ENCODE measurements at regions not wholly inside any gene's neighbourhood (a gene's known extent, or its start where the extent isn't known, plus 50 kb on each side); places are given as distances from the start of the nearest gene placed in this dataset.
"Not testable (repeated sequence)": the region's sequence is repeated elsewhere in the genome, so short reads cannot be mapped to it uniquely, and the experiment has no call there.

DNA sequence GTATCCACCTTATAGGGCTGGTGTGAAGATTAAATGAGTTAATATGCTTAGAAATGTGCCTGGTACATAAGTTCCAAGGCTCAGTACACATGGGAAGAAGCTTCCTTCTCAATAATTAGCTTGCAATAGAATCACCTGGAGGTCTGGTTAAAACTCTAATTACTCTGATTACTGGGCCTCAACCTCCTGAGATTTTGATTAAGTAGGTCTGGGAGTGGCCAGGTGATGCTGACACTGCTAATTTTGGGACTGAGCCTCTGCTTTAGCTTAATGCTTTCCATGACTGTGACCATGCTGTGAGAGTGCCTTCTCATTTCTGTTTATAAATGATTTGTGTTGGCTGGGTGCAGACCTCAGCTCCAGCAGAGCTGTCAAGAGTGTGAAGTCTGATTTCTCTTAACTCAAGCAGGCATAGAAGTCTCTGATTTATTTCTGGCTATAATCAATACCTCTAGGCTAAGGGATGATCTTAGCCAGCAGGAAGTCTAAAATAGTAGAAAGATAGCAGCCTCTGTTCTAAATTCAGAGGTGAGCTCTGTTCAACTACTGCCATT is 85.3 kb upstream of the ZNF608 start:
- no peaks in the 10 kb centered on the region for H3K36me3 ChIP-seq (ENCODE audit: control insufficient read depth in 1 of 2, insufficient read depth in 2 of 2, low read length in 1 of 2)
- no peak overlapping the region for H3K27ac ChIP-seq (ENCODE audit: low read depth in 1 of 2, low read length in 2 of 2)
- no peaks in the 10 kb centered on the region for H3K27me3 ChIP-seq (ENCODE audit: control insufficient read depth in 1 of 2, insufficient read depth in 2 of 2, low read length in 1 of 2)
- DNase-seq (no peak), ATAC-seq (ENCODE audit: low FRiP score) (no peak)
- H3K9me3 ChIP-seq (ENCODE audit: control insufficient read depth, low read length), result no peaks in the 10 kb centered on the region
- intact Hi-C loops (cut with DNase I), result no loop called here
- no peaks in the 10 kb centered on the region for H3K4me1 ChIP-seq (ENCODE audit: control insufficient read depth in 1 of 2, insufficient read depth in 2 of 2, low read length in 2 of 2)
- H3K4me3 ChIP-seq (ENCODE audit: low read length in 2 of 2), result no peak overlapping the region

DNA sequence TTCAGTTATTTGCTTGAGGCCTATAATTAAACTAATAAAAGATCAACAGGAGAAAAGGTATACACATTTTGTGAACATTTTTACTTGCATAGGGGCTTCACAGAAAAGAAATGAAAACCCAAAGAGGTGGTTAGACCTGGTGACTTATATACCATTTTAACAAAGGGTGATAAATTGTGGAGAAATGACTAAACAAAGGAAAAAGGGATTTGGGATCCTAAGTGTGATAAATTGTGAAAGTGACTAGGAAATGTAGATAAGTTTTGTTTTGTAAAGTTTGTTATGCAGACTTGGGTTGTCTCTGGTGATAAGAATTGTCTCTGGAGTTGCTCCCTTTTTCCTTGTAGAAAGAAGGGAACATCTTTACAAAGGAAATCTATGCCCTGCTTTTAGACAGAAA is 86.1 kb upstream of the ZNF608 start:
- Histone ChIP-seq H3K4me1 (ENCODE audit: control insufficient read depth in 1 of 2, insufficient read depth in 2 of 2, low read length in 2 of 2) (no peaks in the 10 kb centered on the region), H3K4me3 (ENCODE audit: low read length in 2 of 2) (no peak overlapping the region), H3K27me3 (ENCODE audit: control insufficient read depth in 1 of 2, insufficient read depth in 2 of 2, low read length in 1 of 2) (no peaks in the 10 kb centered on the region), H3K9me3 (ENCODE audit: control insufficient read depth, low read length) (no peaks in the 10 kb centered on the region), H3K36me3 (ENCODE audit: control insufficient read depth in 1 of 2, insufficient read depth in 2 of 2, low read length in 1 of 2) (no peaks in the 10 kb centered on the region), H3K27ac (ENCODE audit: low read depth in 1 of 2, low read length in 2 of 2) (no peak overlapping the region)
- intact Hi-C loops (cut with DNase I), result no loop called here
- no peak for DNase-seq
- no peak for ATAC-seq (ENCODE audit: low FRiP score)

DNA sequence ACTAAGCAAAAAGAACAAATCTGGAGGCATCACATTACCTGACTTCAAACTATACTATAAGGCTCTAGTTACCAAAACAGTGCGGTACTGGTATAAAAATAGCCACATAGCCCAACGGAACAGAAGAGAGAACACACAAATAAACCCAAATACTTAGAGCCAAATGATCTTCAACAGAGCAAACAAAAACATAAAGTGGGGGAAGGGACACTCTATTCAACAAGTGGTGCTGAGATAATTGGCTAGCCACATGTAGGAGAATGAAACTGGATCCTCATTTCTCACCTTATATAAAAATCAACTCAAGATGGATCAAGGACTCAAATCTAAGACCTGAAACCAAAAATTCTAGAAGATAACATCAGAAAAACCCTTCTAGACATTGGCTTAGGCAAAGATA is 89.9 kb upstream of the ZNF608 start:
- H3K4me3 ChIP-seq (ENCODE audit: low read length in 2 of 2); H3K4me1 ChIP-seq (ENCODE audit: control insufficient read depth in 1 of 2, insufficient read depth in 2 of 2, low read length in 2 of 2); ATAC-seq (ENCODE audit: low FRiP score); intact Hi-C loops (cut with DNase I); DNase-seq; H3K36me3 ChIP-seq (ENCODE audit: control insufficient read depth in 1 of 2, insufficient read depth in 2 of 2, low read length in 1 of 2); H3K27ac ChIP-seq (ENCODE audit: low read depth in 1 of 2, low read length in 2 of 2); H3K9me3 ChIP-seq (ENCODE audit: control insufficient read depth, low read length); H3K27me3 ChIP-seq (ENCODE audit: control insufficient read depth in 1 of 2, insufficient read depth in 2 of 2, low read length in 1 of 2): not testable (repeated sequence)
- WGBS, 2 donors, result 89 to 97% methylated on average over 2 of the region's 2 CpGs

DNA sequence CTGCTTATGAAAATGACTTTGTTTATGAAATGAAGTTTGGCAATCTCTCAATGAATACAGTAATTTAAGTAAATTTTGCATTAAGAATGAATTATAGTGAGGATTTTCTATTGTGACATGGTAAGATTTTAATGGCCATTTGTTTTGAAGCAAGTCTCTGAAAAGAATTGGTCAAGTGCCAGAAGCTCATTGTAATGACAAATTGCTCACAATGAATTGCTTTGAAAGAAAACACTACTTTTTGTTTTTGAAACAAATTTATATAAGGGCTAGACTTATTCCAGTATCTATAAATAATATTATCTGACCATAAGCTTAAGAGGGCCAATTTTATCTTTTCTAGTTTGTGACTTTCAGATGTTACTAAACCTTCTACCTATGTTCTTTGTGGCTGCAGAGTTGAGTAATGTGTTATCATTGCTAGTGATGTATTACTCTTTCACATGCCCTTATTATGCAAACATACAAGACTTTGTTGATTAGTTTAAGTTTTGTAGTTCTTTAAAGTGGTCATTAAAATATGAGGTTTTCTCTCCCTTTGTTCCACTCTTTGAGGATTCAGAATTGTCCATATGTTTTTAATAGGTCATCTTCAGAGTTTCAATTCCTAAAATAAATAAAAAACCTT is 93.0 kb upstream of the ZNF608 start:
- H3K4me3 ChIP-seq (ENCODE audit: low read length in 2 of 2), result no peak overlapping the region
- H3K36me3 ChIP-seq (ENCODE audit: control insufficient read depth in 1 of 2, insufficient read depth in 2 of 2, low read length in 1 of 2), result no peaks in the 10 kb centered on the region
- no peaks in the 10 kb centered on the region for H3K27me3 ChIP-seq (ENCODE audit: control insufficient read depth in 1 of 2, insufficient read depth in 2 of 2, low read length in 1 of 2)
- DNase-seq (no peak), ATAC-seq (ENCODE audit: low FRiP score) (no peak)
- H3K4me1 ChIP-seq (ENCODE audit: control insufficient read depth in 1 of 2, insufficient read depth in 2 of 2, low read length in 2 of 2), result peaks cover 0 to 4% of the 10 kb centered on the region in 2 donors
- no peaks in the 10 kb centered on the region for H3K9me3 ChIP-seq (ENCODE audit: control insufficient read depth, low read length)
- intact Hi-C loops (cut with DNase I), result no loop called here
- no peak overlapping the region for H3K27ac ChIP-seq (ENCODE audit: low read depth in 1 of 2, low read length in 2 of 2)

GRCh38 chr5:124841829-124842712 is 95.6 kb upstream of the ZNF608 start:
- no peaks in the 10 kb centered on the region for H3K36me3 ChIP-seq (ENCODE audit: control insufficient read depth in 1 of 2, insufficient read depth in 2 of 2, low read length in 1 of 2)
- H3K9me3 ChIP-seq (ENCODE audit: control insufficient read depth, low read length), result no peaks in the 10 kb centered on the region
- peaks cover 0 to 4% of the 10 kb centered on the region in 2 donors for H3K4me1 ChIP-seq (ENCODE audit: control insufficient read depth in 1 of 2, insufficient read depth in 2 of 2, low read length in 2 of 2)
- no peak overlapping the region for H3K4me3 ChIP-seq (ENCODE audit: low read length in 2 of 2)
- no peak overlapping the region for H3K27ac ChIP-seq (ENCODE audit: low read depth in 1 of 2, low read length in 2 of 2)
- WGBS, 2 donors, result 35 to 36% methylated on average over 12 of the region's 12 CpGs
- intact Hi-C loops (cut with DNase I), result no loop called here
- peak; percentile 56 for ATAC-seq (ENCODE audit: low FRiP score)
- no peaks in the 10 kb centered on the region for H3K27me3 ChIP-seq (ENCODE audit: control insufficient read depth in 1 of 2, insufficient read depth in 2 of 2, low read length in 1 of 2)
- peak in 1 of 2 donors; percentile 62 for DNase-seq

DNA sequence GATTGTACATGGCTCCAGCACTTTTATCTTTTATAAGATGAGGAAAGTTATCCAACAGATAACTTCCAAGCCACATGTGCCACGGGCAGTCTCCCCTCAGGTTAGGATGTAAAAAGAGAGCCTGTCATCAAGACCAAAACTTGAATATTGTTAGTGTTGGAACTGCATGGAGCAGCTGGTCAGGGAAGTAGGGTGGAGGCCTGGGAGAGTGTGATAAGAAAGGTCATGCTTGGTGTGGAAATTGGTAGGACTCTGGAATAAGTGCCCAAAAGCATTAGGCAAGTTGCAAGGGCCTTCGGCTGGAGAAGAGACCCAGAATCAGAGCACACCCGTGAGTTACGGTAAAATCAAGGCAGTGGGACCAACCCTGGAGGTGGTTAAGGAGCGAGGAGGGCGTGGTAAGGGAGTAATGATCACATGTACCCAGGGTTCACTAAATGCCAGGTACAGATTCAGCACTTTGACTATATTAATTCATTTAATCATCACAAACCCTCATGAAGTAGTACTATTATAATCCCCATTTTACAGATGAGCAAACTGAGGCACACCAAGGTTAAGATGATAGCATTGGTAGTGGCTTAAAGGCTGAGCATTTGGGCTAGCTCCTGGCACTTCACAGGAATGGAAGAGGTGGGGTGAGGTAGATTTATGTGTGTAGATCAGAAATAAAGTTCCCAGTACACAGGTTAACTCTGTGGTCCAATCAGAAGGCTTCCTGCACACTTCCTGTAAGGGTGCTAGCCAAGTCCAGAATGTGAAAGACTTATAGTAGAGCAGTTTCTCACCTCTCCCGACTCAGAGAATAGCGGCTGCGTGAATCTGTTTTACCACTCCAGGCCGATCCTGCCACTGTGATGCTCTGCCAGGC is 96.5 kb upstream of the ZNF608 start:
- DNase-seq (peak in 1 of 2 donors; percentile 50), ATAC-seq (ENCODE audit: low FRiP score) (peak; percentile 65)
- intact Hi-C loops (cut with DNase I), result no loop called here
- peaks cover 0 to 4% of the 10 kb centered on the region in 2 donors for H3K4me1 ChIP-seq (ENCODE audit: control insufficient read depth in 1 of 2, insufficient read depth in 2 of 2, low read length in 2 of 2)
- no peak overlapping the region for H3K4me3 ChIP-seq (ENCODE audit: low read length in 2 of 2)
- no peaks in the 10 kb centered on the region for H3K36me3 ChIP-seq (ENCODE audit: control insufficient read depth in 1 of 2, insufficient read depth in 2 of 2, low read length in 1 of 2)
- H3K27ac ChIP-seq (ENCODE audit: low read depth in 1 of 2, low read length in 2 of 2), result no peak overlapping the region
- no peaks in the 10 kb centered on the region for H3K9me3 ChIP-seq (ENCODE audit: control insufficient read depth, low read length)
- WGBS, 2 donors, result 60 to 62% methylated on average over 10 of the region's 10 CpGs
- no peaks in the 10 kb centered on the region for H3K27me3 ChIP-seq (ENCODE audit: control insufficient read depth in 1 of 2, insufficient read depth in 2 of 2, low read length in 1 of 2)

GRCh38 chr5:124843596-124843899 is 97.1 kb upstream of the ZNF608 start:
- Histone ChIP-seq H3K9me3 (ENCODE audit: control insufficient read depth, low read length) (no peaks in the 10 kb centered on the region), H3K36me3 (ENCODE audit: control insufficient read depth in 1 of 2, insufficient read depth in 2 of 2, low read length in 1 of 2) (no peaks in the 10 kb centered on the region), H3K27ac (ENCODE audit: low read depth in 1 of 2, low read length in 2 of 2) (no peak overlapping the region), H3K27me3 (ENCODE audit: control insufficient read depth in 1 of 2, insufficient read depth in 2 of 2, low read length in 1 of 2) (no peaks in the 10 kb centered on the region), H3K4me3 (ENCODE audit: low read length in 2 of 2) (no peak overlapping the region), H3K4me1 (ENCODE audit: control insufficient read depth in 1 of 2, insufficient read depth in 2 of 2, low read length in 2 of 2) (peaks cover 0 to 4% of the 10 kb centered on the region in 2 donors)
- DNase-seq (no peak), ATAC-seq (ENCODE audit: low FRiP score) (no peak)
- WGBS, 2 donors, result 77 to 78% methylated on average over 4 of the region's 4 CpGs
- intact Hi-C loops (cut with DNase I), result no loop called here

DNA sequence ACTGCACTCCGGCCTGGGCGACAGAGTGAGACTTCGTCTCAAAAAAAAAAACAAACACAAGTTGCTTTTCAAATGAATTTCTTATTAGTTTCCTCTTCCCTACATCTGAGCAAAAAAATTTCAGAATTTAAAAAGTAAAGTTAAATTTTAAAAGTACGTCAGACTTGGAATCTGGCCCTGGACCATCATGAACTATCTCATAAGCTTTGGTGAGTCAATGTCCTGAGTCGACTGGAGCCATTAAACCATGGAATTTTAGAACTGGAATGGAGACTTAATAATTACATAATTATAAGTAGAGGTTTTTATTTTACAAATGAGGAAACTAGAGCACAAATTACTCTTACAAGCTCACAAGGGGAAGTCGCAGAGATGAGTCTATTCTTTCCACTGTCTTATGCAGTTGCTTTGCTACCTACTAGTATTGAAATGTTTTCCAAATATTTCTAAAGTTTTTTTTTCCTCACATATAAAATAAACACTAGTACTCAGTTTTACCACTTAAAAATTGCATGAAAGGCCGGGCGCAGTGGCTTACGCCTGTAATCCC is 98.0 kb upstream of the ZNF608 start:
- no peak overlapping the region for H3K4me3 ChIP-seq (ENCODE audit: low read length in 2 of 2)
- no peaks in the 10 kb centered on the region for H3K9me3 ChIP-seq (ENCODE audit: control insufficient read depth, low read length)
- no peaks in the 10 kb centered on the region for H3K36me3 ChIP-seq (ENCODE audit: control insufficient read depth in 1 of 2, insufficient read depth in 2 of 2, low read length in 1 of 2)
- ATAC-seq (ENCODE audit: low FRiP score), result no peak
- H3K4me1 ChIP-seq (ENCODE audit: control insufficient read depth in 1 of 2, insufficient read depth in 2 of 2, low read length in 2 of 2), result peaks cover 0 to 4% of the 10 kb centered on the region in 2 donors
- no peak overlapping the region for H3K27ac ChIP-seq (ENCODE audit: low read depth in 1 of 2, low read length in 2 of 2)
- no peaks in the 10 kb centered on the region for H3K27me3 ChIP-seq (ENCODE audit: control insufficient read depth in 1 of 2, insufficient read depth in 2 of 2, low read length in 1 of 2)
- 93 to 94% methylated on average over 9 of the region's 9 CpGs for WGBS, 2 donors
- intact Hi-C loops (cut with DNase I), result no loop called here
- no peak for DNase-seq
